OCI-LY7 (cell line): ENCODE measurements at regions not wholly inside any gene's neighbourhood (a gene's known extent, or its start where the extent isn't known, plus 50 kb on each side); places are given as distances from the start of the nearest gene placed in this dataset.

ENCODE experiments used
- BruUV-seq: library from RNA; stranded (reverse); fragments of 400-500 nt; replicated peaks from 2 replicates; lab custom pipeline; 2021; lab: Mats Ljungman, UMichigan
- CTCF ChIA-PET: fragments of 300-600 bp; sonication (Branson Sonifier 250); formaldehyde crosslinking; loops from one replicate; lab custom pipeline; 2022; ENCODE audit warnings: antibody characterized with exemption; ENCODE audit not compliant: unreplicated experiment; lab: Charles Lee
- POLR2A ChIA-PET: fragments of 300-600 bp; sonication (Branson Sonifier 250); formaldehyde crosslinking; loops from one replicate; lab custom pipeline; 2022; ENCODE audit warnings: antibody characterized with exemption; lab: Charles Lee
- DNase-seq: peaks from one replicate; pipeline ENCODE4 v3.0.0-alpha.2; 2015; ENCODE audit warnings: low spot score
- H2AFZ ChIP-seq: fragments of 200-600 bp; sonication (generic), shearing (Covaris generic); 2 replicates; pipeline ENCODE4 v1.6.1; 2014; ENCODE audit warnings: mild to moderate bottlenecking, antibody characterized with exemption, low read length, moderate library complexity
- H3K27ac ChIP-seq: fragments of 200-600 bp; sonication (generic); 2 replicates; pipeline ENCODE4 v1.5.1; 2014; ENCODE audit warnings: mixed run types, low read depth, mild to moderate bottlenecking, moderate library complexity, low read length, inconsistent platforms; ENCODE audit not compliant: poor library complexity, severe bottlenecking
- H3K36me3 ChIP-seq: fragments of 200-600 bp; sonication (generic); 2 replicates; pipeline ENCODE4 v1.6.1; 2014; ENCODE audit warnings: mild to moderate bottlenecking, antibody characterized with exemption, low read length, moderate library complexity, mixed read lengths; ENCODE audit not compliant: insufficient read depth
- H3K4me1 ChIP-seq: fragments of 200-600 bp; sonication (generic); 2 replicates; pipeline ENCODE4 v1.5.1; 2014; ENCODE audit warnings: mild to moderate bottlenecking, low read length; ENCODE audit not compliant: insufficient read depth, poor library complexity, severe bottlenecking
- H3K4me2 ChIP-seq: fragments of 200-600 bp; sonication (generic); 2 replicates; pipeline ENCODE4 v1.6.1; 2014; ENCODE audit warnings: mild to moderate bottlenecking, low read length
- H3K4me3 ChIP-seq: fragments of 200-600 bp; sonication (generic); 2 replicates; pipeline ENCODE4 v1.5.1; 2014; ENCODE audit warnings: mild to moderate bottlenecking, low read depth, low read length; ENCODE audit not compliant: poor library complexity, severe bottlenecking
- H3K79me2 ChIP-seq: fragments of 200-600 bp; sonication (generic); 2 replicates; pipeline ENCODE4 v1.6.1; 2016; ENCODE audit warnings: low read depth, mild to moderate bottlenecking, low read length, moderate library complexity, mixed read lengths; ENCODE audit not compliant: insufficient read depth
- H3K9me2 ChIP-seq: fragments of 200-600 bp; sonication (generic); 2 replicates; pipeline ENCODE4 v1.6.1; 2016; ENCODE audit warnings: mild to moderate bottlenecking, low read length, mixed read lengths; ENCODE audit not compliant: insufficient read depth
- H3K9me3 ChIP-seq: fragments of 200-600 bp; sonication (generic); 2 replicates; pipeline ENCODE4 v1.6.1; 2014; ENCODE audit warnings: mild to moderate bottlenecking, mixed run types, low read length, mixed read lengths
- H4K20me1 ChIP-seq: fragments of 200-600 bp; sonication (generic); 2 replicates; pipeline ENCODE4 v1.6.1; 2014; ENCODE audit warnings: mild to moderate bottlenecking, antibody characterized with exemption, low read length, moderate library complexity, mixed read lengths; ENCODE audit not compliant: insufficient read depth
- CTCF ChIP-seq: fragments of 200-600 bp; sonication (generic); conservative IDR thresholded peaks from 2 replicates; pipeline ENCODE4 v1.5.1; 2014; ENCODE audit warnings: mild to moderate bottlenecking, antibody characterized with exemption, low read length, moderate library complexity, mixed read lengths
- EZH2phosphoT487 ChIP-seq: fragments of 200-600 bp; sonication (generic); IDR thresholded peaks from 2 replicates; pipeline ENCODE4 v1.6.1; 2018; ENCODE audit warnings: low read depth, borderline replicate concordance, mild to moderate bottlenecking, mixed run types, antibody characterized with exemption, low read length, moderate library complexity, mixed read lengths
- intact Hi-C: fragments of 100-400 bp; cut with micrococcal nuclease; formaldehyde crosslinking; loops from one replicate; pipeline ENCODE4 v1.10.0; 2022; ENCODE audit not compliant: unreplicated experiment

- H4K20me1 ChIP-seq = no peaks in the 10 kb centered on the region
- no peak overlapping the region for H2AFZ ChIP-seq
- DNase-seq = no peak
- H3K4me3 ChIP-seq = no peak overlapping the region
- ChIA-PET CTCF (no interaction called here), POLR2A (no interaction called here)
- no peaks in the 10 kb centered on the region for H3K36me3 ChIP-seq
- no peaks in the 10 kb centered on the region for H3K4me1 ChIP-seq
- intact Hi-C loops = no loop called here
- no peaks in the 10 kb centered on the region for H3K9me2 ChIP-seq
- no peak overlapping the region for H3K27ac ChIP-seq
- TF ChIP-seq CTCF = no peak
- TF ChIP-seq EZH2phosphoT487 = no peak
- BruUV-seq = no TSS peak
- H3K79me2 ChIP-seq = no peaks in the 10 kb centered on the region
- no peaks in the 10 kb centered on the region for H3K9me3 ChIP-seq
- no peak overlapping the region for H3K4me2 ChIP-seq
These were observed 50.3 kb upstream of the CHRNB4 start for GRCh38 chr15:78691167-78691850.
